ENCODE measurements at regions not wholly inside any gene's neighbourhood (a gene's known extent, or its start where the extent isn't known, plus 50 kb on each side); places are given as distances from the start of the nearest gene placed in this dataset.
A peak's percentile ranks its signal among the peaks of the same experiment; 100 is the strongest.

DNA sequence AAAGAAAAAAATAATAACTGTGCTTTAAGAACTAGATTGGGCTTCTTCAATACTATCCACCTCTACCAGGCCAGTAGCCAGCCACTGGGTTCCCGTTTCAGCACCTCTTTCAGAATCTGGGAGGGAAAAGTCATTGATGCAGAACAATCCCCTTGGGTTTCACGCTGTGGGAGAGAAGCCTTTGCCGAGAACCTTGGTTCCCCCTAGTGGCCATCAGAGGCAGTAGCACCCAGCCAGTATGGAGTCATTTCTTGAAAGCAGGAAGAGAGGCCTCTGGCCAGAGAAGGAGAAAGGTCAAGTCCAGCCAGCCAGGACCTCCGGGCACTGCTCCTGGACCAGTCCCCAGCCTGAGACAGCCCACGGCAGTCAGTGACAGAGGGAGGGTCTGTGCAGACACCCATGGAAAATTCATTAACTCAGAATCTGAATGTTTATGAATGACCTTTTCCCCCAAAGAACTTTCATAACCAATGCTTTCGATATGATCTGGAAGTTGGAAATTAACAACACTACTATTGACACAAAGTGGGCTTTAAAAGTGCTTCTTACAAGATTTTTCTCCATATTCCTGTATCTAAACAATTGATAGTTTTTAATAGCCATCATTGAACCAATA, 51.2 kb upstream of the CDH5 start:
- DNase-seq (ENCODE audit: low read depth in 2 of 3, low spot score in 1 of 3): peak; percentile 9 to 56 (median 35)

DNA sequence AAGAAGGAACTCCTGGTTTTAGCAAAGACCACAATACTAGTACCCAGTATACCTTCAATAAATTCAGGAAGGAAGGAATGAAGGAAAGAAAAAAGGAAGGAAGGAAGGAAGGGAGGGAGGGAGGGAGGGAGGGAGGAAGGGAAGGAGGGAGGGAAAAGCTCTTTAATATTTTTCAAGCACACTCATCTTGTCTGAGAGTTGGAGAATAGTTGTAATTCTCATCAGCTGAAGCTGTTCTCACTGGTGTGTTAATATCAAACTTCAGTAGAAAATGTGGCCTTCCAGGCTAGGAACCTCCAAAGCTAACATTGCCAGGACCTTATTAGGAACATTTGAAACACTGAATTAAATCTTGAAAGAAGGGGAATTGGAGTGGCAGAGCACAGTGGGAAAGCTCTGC, 55.2 kb upstream of the CDH5 start:
- no peak for DNase-seq (ENCODE audit: low read depth in 2 of 3, low spot score in 1 of 3)

DNA sequence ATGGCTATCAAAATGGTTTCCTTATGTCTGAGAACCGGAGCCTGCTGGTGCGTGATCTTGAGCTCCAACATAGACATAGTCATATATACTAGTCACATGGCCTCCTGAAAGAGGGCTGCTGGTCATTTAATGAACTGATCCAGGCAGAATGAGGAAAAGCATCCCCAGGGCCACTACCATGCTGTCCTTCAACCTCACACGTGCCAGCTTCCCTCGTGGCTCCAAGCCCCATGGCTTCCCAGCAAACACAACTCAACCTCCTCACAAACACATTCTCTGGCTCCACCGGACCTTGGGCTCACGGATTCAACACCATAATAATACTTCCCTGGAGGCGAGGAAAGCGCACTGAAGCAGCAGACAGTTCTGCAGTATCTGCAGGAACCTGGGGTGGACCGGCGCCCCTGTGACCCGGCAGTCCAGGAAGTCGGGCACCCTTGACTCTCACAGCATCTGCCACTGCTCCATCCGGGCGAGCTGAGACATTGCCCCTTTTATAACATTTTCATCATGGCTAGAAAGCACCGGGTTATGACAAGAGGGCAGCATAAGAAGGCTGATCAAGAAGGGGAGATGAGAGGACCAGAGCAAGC, 57.2 kb upstream of the CDH5 start:
- no peak for DNase-seq (ENCODE audit: low read depth in 2 of 3, low spot score in 1 of 3)

- DNase-seq (ENCODE audit: low read depth in 2 of 3, low spot score in 1 of 3): no peak
Observed at GRCh38 chr16:66308096-66308495, 58.4 kb upstream of the CDH5 start.

DNA sequence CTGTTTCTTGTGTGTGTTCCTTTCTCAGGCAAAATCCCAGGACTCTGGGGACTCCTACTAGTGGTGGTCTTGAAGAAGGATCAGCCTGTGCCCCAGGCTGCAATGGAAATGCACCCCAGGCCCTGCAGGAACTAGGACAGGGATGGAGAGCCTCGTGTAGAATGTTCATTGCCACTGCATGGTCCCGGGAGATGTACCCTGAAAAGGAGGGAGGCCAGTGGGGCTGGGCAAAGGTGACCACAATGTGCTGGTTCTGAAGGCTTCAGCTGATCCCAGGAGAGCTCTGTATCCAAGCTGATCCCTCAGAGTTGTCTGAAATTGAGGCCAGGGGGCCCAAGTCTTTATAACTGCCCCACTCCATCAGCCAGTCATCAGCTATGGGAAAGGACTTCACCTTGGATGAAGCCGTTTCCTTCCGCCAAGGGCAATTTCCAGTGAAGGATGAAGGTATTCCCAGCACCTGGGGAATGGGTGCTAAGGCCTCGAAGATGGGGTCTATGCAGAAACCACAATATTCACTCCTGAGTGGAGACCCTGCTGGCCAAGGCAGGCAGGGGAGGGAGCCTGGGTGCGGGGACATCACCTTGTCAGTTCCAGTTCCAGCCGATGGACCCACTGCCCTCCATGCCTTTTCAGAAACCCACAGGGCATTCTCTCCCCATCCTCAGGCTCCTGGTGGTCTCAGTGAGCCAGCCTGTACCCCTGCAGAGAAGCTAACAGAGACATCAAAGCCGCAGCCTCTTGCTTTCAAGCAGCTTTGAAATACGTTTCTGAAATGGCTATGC, 59.9 kb upstream of the CDH5 start:
- no peak for DNase-seq (ENCODE audit: low read depth in 2 of 3, low spot score in 1 of 3)

DNA sequence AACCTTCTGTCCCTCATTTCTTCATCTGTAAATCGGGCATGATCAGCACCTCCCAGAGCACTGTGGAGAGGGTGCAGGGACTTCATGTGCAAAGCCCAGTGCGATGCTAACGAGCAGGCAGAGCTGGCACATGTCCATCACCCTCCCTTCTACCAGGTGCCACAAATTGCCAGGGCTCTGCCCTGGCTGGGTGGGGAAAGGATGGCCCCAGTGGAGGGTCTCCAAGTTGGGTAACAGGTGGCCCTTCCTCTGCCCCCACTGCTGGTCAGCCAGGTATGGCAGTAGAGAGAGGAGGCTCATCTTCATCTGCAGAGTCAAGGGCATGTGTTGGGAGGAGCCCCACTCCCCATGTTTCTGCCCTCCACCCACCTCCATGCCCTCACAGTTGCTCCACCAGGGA, 61.5 kb upstream of the CDH5 start:
- no peak for DNase-seq (ENCODE audit: low read depth in 2 of 3, low spot score in 1 of 3)

DNA sequence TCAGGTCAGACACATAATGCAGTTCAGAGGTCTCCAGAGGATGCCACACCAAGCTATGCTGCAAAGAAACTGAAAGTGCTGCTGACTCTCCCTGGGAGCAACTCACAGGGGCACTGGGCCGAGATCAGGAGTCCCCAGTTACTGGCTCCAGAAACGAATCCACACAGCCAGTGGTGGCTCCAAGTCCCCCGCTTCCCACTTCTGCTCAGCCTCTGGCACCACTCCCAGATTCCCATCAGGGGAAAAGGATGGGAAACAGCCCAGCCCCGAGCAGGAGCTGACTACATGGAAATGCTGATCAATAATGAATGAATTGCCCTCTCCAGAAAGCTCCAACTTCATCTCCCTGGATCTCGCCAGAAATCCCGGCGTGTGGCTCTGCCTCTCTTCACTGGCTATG, 62.3 kb upstream of the CDH5 start:
- no peak for DNase-seq (ENCODE audit: low read depth in 2 of 3, low spot score in 1 of 3)

- no peak for DNase-seq (ENCODE audit: low read depth in 2 of 3, low spot score in 1 of 3)
Observed at GRCh38 chr16:66300501-66300900, 66.0 kb upstream of the CDH5 start.

DNA sequence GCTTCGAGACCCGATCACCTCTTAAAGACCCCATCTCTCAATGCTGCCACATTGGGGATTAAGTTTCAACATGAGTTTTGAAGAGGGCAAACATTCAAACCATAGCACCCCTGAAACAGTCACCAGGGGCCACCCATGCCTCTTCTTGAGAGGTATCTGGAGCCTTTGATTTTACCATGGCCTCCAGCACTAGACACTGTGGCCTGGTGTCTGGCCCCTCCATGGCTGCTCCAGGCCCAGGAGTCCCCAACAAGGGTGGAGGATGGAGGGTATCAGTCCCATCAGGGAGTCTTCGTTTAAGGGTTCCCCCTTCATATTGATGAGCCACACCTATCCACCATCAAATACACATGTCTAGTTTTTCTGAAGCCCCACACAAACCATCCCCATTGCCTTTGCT, 66.5 kb upstream of the CDH5 start:
- no peak for DNase-seq (ENCODE audit: low read depth in 2 of 3, low spot score in 1 of 3)

GRCh38 chr16:66299349-66299748, 67.1 kb upstream of the CDH5 start:
- no peak for DNase-seq (ENCODE audit: low read depth in 2 of 3, low spot score in 1 of 3)

DNA sequence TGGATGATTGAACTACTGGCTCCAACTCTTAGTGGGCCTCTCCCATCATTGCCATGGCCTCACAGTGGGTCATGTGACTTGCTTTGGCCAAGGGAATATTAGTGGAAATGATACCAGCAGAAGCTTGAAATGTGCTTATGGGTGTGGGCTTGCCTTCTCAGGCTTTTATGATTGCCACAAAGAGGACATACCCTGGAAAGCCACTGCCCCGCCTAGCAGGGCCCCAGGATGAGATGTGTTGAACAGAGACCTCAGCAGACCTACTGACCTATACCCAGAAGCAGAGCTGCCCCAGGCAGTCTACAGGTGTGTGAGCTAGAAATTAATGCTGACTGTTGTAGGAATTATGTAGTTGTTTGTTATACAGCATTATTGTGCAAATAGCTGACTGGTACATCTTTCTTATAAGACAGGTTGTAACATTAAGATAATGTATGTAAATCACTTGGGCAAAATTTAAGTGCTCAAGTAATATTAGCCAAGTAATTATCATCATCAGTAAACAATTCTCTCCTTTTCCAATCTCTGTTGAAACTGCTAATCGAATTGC, 67.8 kb upstream of the CDH5 start:
- no peak for DNase-seq (ENCODE audit: low read depth in 2 of 3, low spot score in 1 of 3)

- DNase-seq (ENCODE audit: low read depth in 2 of 3, low spot score in 1 of 3): no peak
Observed at GRCh38 chr16:66298006-66298405, 68.5 kb upstream of the CDH5 start.

DNA sequence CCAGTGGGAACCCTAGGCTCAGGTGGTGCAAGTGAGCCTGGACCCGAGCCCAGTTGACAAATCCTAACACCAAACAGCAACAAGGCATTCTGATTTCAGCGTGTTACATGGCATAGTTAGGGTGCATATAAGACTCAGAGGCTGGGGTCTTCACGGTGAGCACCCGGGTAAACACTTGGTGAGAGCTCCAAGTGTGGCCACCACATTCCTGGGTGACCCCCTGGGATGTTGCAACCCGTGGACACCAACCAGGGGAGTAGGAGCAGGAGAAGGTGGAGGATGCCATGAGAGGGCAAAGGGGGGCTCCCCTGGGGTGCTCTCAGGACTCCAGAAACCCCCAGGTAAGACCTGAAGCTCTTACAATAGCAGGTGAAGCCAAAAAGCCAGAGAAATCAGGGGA, 69.9 kb upstream of the CDH5 start:
- DNase-seq (ENCODE audit: low read depth in 2 of 3, low spot score in 1 of 3): no peak

DNA sequence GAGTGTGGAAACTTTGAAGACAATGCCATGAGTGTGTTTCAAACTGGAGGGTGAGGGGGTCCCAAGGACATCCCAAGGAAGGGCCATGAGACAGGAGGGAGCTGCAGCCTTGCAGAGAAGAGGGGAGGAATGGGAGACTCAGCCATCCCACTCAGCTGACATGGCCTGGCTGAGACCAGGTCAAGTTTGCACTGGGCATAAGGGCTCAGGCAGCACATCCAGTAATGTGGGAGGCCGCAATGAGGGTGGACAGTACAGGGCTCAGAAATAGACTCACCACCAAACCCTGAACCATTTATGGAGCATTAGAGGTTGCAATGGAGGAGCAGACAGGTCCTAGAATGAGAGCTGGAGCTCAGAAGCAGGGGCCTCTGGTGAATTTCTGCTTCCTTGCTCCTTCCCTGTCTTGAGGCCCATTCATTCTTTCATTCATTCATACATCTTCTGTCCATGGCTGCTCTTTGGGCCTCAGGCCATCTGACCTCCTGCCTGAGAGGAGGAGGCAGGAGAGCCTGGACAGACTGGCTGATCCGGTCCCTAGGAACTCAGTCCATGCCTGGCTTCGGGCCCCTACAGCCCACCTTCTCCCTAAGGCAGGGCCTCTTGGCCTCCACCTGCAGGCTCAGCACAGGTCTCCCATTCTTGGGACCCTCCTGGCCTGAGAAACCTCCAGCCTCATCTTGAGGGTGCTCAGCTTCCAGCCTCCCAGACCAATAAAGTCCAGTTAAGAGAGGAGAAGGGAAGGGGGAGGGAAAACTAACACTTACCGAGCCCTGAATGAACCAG, 70.5 kb upstream of the CDH5 start:
- DNase-seq (ENCODE audit: low read depth in 2 of 3, low spot score in 1 of 3): no peak

DNA sequence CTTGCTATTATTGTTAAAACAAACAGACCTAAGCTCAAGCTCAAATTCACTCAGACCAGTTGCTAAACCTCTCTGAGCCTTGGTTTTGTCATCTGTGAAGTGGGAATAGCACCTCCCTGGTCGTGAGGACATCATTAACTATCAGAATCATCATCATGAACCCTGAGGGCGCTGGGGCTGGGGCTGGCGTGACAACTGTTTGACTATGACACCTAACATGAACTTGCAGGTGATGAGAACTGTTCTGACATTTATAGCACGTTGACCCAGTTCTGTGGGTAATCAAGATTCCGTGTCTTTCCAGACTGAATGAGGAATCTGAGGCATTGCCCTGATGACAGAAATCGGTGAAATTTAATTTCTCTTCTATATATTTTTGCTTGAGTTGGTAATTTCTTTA, 71.3 kb upstream of the CDH5 start:
- DNase-seq (ENCODE audit: low read depth in 2 of 3, low spot score in 1 of 3): no peak

- DNase-seq (ENCODE audit: low read depth in 2 of 3, low spot score in 1 of 3): no peak
Observed at GRCh38 chr16:66294507-66294906, 72.0 kb upstream of the CDH5 start.

DNA sequence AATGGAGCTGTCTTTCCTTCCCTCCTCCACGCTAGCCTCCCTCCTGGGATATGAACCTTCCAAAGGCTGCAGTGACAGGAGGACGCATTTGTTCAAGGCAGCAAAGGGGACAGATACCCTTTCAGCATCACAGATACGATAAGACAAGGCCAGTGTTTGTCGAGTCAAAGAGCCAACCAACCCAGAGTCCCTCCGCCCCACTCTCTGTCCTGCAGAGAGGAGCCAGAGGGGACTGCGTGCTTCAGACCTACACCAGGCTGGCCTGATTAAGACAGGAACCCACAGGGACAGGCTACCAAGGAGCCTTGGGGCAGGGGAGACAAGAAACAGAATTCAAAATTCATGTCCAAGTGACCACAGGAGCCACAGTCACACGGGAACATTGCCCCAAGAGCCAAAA, 72.6 kb upstream of the CDH5 start:
- DNase-seq (ENCODE audit: low read depth in 2 of 3, low spot score in 1 of 3): no peak

DNA sequence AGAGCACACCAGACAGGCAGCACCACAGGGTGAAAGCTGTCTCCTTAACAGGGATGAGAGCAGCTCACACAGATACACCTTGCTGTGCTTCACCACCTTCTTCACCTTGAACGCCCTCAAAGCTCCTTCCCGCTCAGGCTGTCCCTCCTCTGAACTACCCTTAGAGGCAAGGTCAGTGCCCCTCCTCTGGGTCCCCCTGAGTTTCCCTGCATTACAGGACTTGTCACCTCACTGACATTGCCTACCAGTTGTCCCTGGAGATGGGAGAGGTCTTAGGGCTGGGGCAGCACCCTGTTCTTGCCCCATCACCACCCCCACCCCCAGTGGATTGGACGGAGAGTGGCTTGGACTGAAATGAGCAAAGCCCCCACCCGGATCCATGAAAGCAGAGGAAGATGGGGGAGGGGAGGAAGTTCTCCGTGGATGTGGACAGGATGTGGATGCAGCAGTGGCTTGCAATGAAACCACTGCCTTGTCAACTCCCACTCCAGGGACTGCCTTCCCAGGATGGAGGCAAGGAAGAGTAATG, 73.2 kb upstream of the CDH5 start:
- no peak for DNase-seq (ENCODE audit: low read depth in 2 of 3, low spot score in 1 of 3)

DNA sequence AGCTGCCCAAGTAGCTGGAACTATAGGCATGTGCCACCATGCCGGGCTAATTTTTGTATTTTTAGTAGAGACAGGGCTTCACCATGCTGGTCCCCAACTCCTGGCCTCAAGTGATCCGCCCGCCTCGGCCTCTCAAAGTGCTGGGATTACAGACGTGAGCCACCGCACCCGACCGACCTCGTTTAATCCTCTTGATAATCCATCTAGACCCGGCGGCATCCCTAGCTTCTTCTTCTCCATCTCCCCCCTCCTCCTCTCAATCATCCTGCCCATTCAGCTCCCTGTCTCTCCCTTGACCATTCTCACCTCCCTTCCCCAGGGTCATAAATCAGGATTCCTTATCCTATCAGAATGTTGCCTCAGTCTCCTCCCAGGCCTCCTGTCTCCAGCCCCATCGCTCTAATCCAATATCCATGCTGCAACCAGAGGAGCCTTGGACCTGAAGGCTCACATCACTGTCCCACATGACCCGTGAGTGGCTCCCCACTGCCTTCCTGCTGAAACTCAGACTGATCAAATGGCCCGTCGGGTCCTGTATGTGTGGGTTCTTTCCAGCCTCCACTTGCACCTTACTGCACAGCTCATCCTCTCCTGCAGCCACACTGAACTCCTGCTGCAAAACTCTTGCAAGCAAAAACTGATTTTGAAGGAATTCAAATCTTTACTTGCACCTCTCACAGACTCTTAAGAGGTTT, 74.1 kb upstream of the CDH5 start:
- DNase-seq (ENCODE audit: low read depth in 2 of 3, low spot score in 1 of 3): no peak

- no peak for DNase-seq (ENCODE audit: low read depth in 2 of 3, low spot score in 1 of 3)
Observed at GRCh38 chr16:66291833-66292232, 74.7 kb upstream of the CDH5 start.

DNA sequence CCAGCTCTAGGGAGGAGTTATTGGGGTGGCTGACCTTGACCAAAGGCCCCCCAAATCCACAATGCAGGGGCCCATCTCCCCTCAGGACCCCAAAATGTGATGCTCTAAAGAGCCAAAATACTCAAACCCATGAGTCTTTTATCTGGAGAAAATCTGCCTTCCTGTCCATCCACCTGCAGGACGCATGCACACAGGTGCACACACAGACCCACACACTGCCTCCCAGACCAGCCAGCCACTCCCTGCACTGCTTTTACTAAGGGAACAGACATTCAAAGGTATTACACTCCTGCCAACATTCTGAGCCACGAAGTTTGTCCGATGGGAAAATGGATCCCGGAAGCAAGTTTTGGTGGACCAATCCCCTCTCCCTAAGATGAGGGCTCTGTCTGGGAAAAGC, 76.1 kb upstream of the CDH5 start:
- DNase-seq (ENCODE audit: low read depth in 2 of 3, low spot score in 1 of 3): no peak
